Common myeloid progenitor, CD34-positive (primary cell): ENCODE measurements at regions not wholly inside any gene's neighbourhood (a gene's known extent, or its start where the extent isn't known, plus 50 kb on each side); places are given as distances from the start of the nearest gene placed in this dataset.

Experiments used
- CTCF ChIA-PET: fragments of 350-600 bp; sonication (Branson Sonifier 250); formaldehyde crosslinking; loops from one replicate; lab custom pipeline; 2021; ENCODE audit warnings: antibody characterized with exemption; lab: Charles Lee
- POLR2A ChIA-PET: fragments of 350-600 bp; sonication (Branson Sonifier 250); formaldehyde crosslinking; loops from one replicate; lab custom pipeline; 2021; ENCODE audit warnings: antibody characterized with exemption; lab: Charles Lee
- DNase-seq, 3 donors: peaks; one replicate each; pipeline versions ENCODE4 v3.0.0 to v3.0.0-alpha.2; 2013
- H3K27ac ChIP-seq, 2 experiments: 1 replicate in 1 of 2; 2 replicates in 1 of 2; pipeline ENCODE4 v1.7.0; 2013; ENCODE audit warnings: inconsistent platforms in 2 of 2, low read length in 2 of 2, mild to moderate bottlenecking in 2 of 2, low read depth in 1 of 2, moderate library complexity in 1 of 2; ENCODE audit not compliant: severe bottlenecking in 2 of 2, insufficient read depth in 1 of 2, poor library complexity in 1 of 2
- H3K27me3 ChIP-seq, 5 experiments: replicated peaks in 2 of 5; 1 replicate in 3 of 5; 2 replicates in 2 of 5; pipeline versions ENCODE4 v1.6.1 to v1.7.0; 2013; ENCODE audit warnings: low read length in 4 of 5, mild to moderate bottlenecking in 2 of 5, moderate library complexity in 2 of 5, inconsistent platforms in 1 of 5; ENCODE audit not compliant: insufficient read depth in 5 of 5, control insufficient read depth in 4 of 5
- H3K36me3 ChIP-seq, 4 experiments: 1 replicate in 2 of 4; 2 replicates in 2 of 4; pipeline versions ENCODE4 v1.6.1 to v1.7.0; 2013; ENCODE audit warnings: low read length in 3 of 4, control low read depth in 1 of 4, mild to moderate bottlenecking in 1 of 4; ENCODE audit not compliant: control insufficient read depth in 4 of 4, insufficient read depth in 4 of 4
- H3K4me1 ChIP-seq, 4 experiments: 1 replicate in 3 of 4; 2 replicates in 1 of 4; pipeline versions ENCODE4 v1.6.1 to v1.7.1; 2013; ENCODE audit warnings: low read length in 3 of 4, mild to moderate bottlenecking in 3 of 4, control low read depth in 1 of 4, inconsistent platforms in 1 of 4, moderate library complexity in 1 of 4; ENCODE audit not compliant: control insufficient read depth in 4 of 4, insufficient read depth in 4 of 4; ENCODE audit errors: control extremely low read depth in 1 of 4
- H3K4me3 ChIP-seq, 7 experiments: 1 replicate in 4 of 7; 2 replicates in 3 of 7; pipeline versions ENCODE4 v1.5.1 to v1.7.0; 2013; ENCODE audit warnings: mild to moderate bottlenecking in 7 of 7, low read length in 6 of 7, moderate library complexity in 6 of 7, inconsistent platforms in 2 of 7, low read depth in 2 of 7, control low read depth in 1 of 7; ENCODE audit not compliant: insufficient read depth in 4 of 7, control insufficient read depth in 1 of 7; ENCODE audit errors: extremely low read depth in 1 of 7
- H3K9me3 ChIP-seq, 5 experiments: 1 replicate in 4 of 5; 2 replicates in 1 of 5; pipeline versions ENCODE4 v1.6.1 to v1.7.1; 2013; ENCODE audit warnings: low read length in 4 of 5, mild to moderate bottlenecking in 2 of 5, inconsistent platforms in 1 of 5, low read depth in 1 of 5, moderate library complexity in 1 of 5; ENCODE audit not compliant: control insufficient read depth in 4 of 5, insufficient read depth in 2 of 5; ENCODE audit errors: control extremely low read depth in 1 of 5
- WGBS: methylation state at CpG from one replicate; pipeline ENCODE4 v1.1.5; 2013; ENCODE audit not compliant: insufficient coverage; 5-methylcytosine and 5-hydroxymethylcytosine counted together

- H3K27ac ChIP-seq, result no peak overlapping the region
- peaks cover 0 to 6% (median 0%) of the 10 kb centered on the region in 4 experiments for H3K4me1 ChIP-seq
- DNase-seq, result no peak
- H3K36me3 ChIP-seq, result no peaks in the 10 kb centered on the region
- H3K27me3 ChIP-seq, result no peaks in the 10 kb centered on the region
- H3K4me3 ChIP-seq, result no peak overlapping the region
- no CpG with 5 or more reads among the region's 1 CpG for WGBS
- POLR2A ChIA-PET, result no interaction called here
- CTCF ChIA-PET, result no interaction called here
- H3K9me3 ChIP-seq, result no peaks in the 10 kb centered on the region
Observed at GRCh38 chr5:89690331-89690730, 719.2 kb downstream of the CETN3 start.

DNA sequence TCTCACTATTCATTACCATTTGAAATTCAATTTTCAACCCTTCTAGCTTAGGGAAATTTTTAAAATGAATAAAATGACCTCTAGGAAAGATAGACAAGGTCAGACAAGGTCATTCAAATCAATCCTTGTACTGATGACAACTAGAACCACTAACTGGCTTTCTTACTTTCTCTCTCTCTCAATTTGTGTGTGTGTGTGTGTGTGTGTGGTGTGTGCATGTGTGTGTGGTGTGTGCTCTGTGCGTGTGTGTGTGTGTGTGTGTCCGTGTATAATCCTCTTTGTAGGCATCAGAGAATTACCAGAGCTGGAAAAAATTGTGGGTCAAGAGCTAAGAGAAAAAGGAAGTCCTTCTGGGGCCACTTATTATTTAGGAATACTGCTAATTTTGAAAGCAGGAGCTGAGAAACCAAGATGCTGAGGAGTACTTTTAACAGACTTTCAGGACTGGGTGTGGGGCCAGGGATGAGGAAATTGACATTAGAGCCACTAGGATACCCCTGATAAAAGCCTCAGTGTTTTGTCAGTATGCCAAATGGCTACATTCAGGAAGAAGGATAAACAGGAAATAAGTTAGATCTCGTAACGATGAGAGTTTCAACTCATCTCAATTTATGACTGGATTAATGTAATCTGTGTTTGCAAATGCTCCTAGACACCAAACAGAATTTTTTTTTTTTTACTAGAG lies 723.3 kb downstream of the CETN3 start:
- H3K4me1 ChIP-seq, result peaks cover 0 to 6% (median 0%) of the 10 kb centered on the region in 4 experiments
- no CpG with 5 or more reads among the region's 4 CpGs for WGBS
- peak overlapping the region in 1 of 7 experiments; percentile 25 for H3K4me3 ChIP-seq
- POLR2A ChIA-PET, result interaction anchor here (0.6 kb wide), 1 partner anchor 229 kb away, joined by 3 read pairs; no protein-coding TSS in a partner anchor
- no peaks in the 10 kb centered on the region for H3K36me3 ChIP-seq
- peak in 2 of 3 donors; percentile 15 to 18 for DNase-seq
- CTCF ChIA-PET, result interaction anchor here (0.7 kb wide), 1 partner anchor 17 kb away, joined by 3 read pairs; no protein-coding TSS in a partner anchor
- no peaks in the 10 kb centered on the region for H3K27me3 ChIP-seq
- H3K9me3 ChIP-seq, result no peaks in the 10 kb centered on the region
- H3K27ac ChIP-seq, result no peak overlapping the region

- 100% methylated on average over 2 of the region's 2 CpGs for WGBS
- Histone ChIP-seq H3K4me1 (no peaks in the 10 kb centered on the region), H3K36me3 (no peaks in the 10 kb centered on the region), H3K4me3 (no peak overlapping the region), H3K27me3 (no peaks in the 10 kb centered on the region), H3K9me3 (peaks cover 0 to 2% (median 0%) of the 10 kb centered on the region in 5 experiments), H3K27ac (no peak overlapping the region)
- CTCF ChIA-PET, result no interaction called here
- no peak for DNase-seq
- POLR2A ChIA-PET, result no interaction called here
Observed at GRCh38 chr5:89676634-89677033, 732.9 kb downstream of the CETN3 start.

- no CpG with 5 or more reads among the region's 1 CpG for WGBS
- Histone ChIP-seq H3K27ac (no peak overlapping the region), H3K4me3 (no peak overlapping the region), H3K9me3 (no peaks in the 10 kb centered on the region), H3K4me1 (no peaks in the 10 kb centered on the region), H3K36me3 (no peaks in the 10 kb centered on the region), H3K27me3 (no peaks in the 10 kb centered on the region)
- POLR2A ChIA-PET, result no interaction called here
- DNase-seq, result no peak
- CTCF ChIA-PET, result no interaction called here
Observed at GRCh38 chr5:89673019-89673418, 736.5 kb downstream of the CETN3 start.

DNA sequence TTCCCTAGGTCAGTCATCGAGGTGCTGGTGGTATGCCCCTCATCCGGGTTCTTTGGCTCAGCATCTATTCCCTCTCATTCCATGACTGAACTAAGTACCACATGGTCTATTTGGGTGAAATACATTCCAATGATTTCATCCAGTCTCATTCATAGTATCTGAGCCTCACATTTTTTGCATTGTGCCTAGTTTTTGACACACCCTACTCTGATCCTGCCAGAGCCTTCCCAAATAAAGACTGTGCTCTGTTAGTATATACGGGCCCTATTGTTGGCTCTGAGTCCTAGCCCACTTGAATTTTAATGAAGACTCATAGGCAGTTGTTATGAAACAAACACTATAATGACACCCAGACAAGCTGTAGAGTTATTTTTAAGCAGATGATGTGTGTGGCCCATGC lies 740.7 kb downstream of the CETN3 start:
- H3K36me3 ChIP-seq, result no peaks in the 10 kb centered on the region
- no peaks in the 10 kb centered on the region for H3K4me1 ChIP-seq
- DNase-seq, result no peak
- H3K27me3 ChIP-seq, result no peaks in the 10 kb centered on the region
- 81% methylated on average over 2 of the region's 3 CpGs for whole genome bisulfite sequencing
- no peak overlapping the region for H3K27ac ChIP-seq
- ChIA-PET CTCF (no interaction called here), POLR2A (no interaction called here)
- no peak overlapping the region for H3K4me3 ChIP-seq
- no peaks in the 10 kb centered on the region for H3K9me3 ChIP-seq

GRCh38 chr5:89662499-89662898 lies 747.1 kb downstream of the CETN3 start:
- no peak overlapping the region for H3K4me3 ChIP-seq
- H3K4me1 ChIP-seq, result no peaks in the 10 kb centered on the region
- DNase-seq, result no peak
- POLR2A ChIA-PET, result no interaction called here
- no peaks in the 10 kb centered on the region for H3K36me3 ChIP-seq
- WGBS, result no CpG with 5 or more reads among the region's 4 CpGs
- CTCF ChIA-PET, result no interaction called here
- peaks cover 0 to 4% (median 0%) of the 10 kb centered on the region in 5 experiments for H3K9me3 ChIP-seq
- H3K27ac ChIP-seq, result no peak overlapping the region
- no peaks in the 10 kb centered on the region for H3K27me3 ChIP-seq

GRCh38 chr5:89638871-89639270 lies 755.9 kb upstream of the MEF2C start:
- H3K36me3 ChIP-seq, result no peaks in the 10 kb centered on the region
- no peaks in the 10 kb centered on the region for H3K27me3 ChIP-seq
- 85% methylated on average over 2 of the region's 5 CpGs for WGBS
- no peaks in the 10 kb centered on the region for H3K4me1 ChIP-seq
- DNase-seq, result no peak
- POLR2A ChIA-PET, result no interaction called here
- H3K27ac ChIP-seq, result no peak overlapping the region
- peaks cover 0 to 8% (median 3%) of the 10 kb centered on the region in 5 experiments for H3K9me3 ChIP-seq
- no peak overlapping the region for H3K4me3 ChIP-seq
- CTCF ChIA-PET, result interaction anchor here (0.9 kb wide), 1 partner anchor 8 kb away, joined by 3 read pairs; no protein-coding TSS in a partner anchor
